NCI-H2107 treated with DMSO at 0.1 percent for 48 hours (cell line): ENCODE measurements at regions not wholly inside any gene's neighbourhood (a gene's known extent, or its start where the extent isn't known, plus 50 kb on each side); places are given as distances from the start of the nearest gene placed in this dataset.

Source experiments
- DNase-seq: peaks from one replicate; lab custom pipeline; 2025; ENCODE audit not compliant: unreplicated experiment; lab: John Stamatoyannopoulos, UW

DNA sequence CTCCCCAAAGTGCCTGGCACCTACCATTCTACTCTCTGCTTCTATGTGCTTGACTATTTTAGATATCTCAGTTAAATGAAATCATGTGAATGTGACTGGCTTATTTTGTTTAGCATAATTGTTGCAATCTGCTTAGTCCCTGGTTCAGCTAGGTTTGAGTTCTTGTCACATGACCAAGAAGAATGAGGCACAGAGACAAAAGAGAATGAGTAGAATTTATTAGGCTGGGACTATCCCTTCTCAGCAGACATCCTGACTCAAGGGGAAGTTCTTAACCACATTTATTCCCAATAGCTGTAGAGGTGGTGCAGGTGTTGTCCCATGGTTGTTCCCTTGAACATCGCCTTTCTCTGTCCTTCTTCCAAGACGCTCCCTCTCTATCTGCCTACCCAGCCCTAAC, 1485.7 kb downstream of the KCNT2 start:
- no peak for DNase-seq

DNA sequence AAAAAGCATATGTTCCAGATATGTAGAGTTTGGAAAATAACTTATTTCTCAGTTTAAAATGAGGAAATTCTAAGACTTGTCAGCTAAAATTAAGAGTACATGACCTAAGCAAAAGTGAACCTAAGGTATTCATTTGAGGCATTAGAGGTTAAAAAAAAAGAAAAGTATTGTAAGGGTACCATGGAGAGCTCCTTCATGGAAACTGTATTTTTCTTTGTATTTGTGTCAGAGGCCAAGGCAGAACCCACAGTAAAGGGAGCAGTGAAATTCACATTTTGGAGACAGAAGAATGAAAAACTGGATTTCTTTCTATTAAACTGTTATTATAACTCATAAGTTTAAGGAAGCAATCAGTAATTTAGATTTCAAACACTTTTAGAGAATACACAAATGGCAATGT, 1494.8 kb downstream of the KCNT2 start:
- DNase-seq: no peak

DNA sequence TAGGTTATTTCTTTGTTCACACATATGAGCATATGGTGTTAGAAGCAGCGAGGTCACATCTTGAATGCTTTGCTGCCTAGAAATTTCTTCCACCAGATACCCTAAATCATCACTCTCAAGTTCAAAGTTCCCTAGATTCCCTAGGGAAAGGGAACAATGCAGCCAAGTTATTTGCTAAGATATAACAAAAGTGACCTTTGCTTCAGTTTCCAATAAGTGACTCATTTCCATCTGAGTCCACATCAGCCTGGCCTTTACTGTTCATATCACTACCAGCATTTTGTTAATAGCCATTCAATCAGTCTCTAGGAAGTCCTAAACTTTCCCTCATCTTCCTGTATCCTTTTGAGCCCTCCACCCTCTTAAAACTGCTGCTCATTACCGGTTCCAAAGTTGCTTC, 1502.5 kb downstream of the KCNT2 start:
- DNase-seq: no peak

DNA sequence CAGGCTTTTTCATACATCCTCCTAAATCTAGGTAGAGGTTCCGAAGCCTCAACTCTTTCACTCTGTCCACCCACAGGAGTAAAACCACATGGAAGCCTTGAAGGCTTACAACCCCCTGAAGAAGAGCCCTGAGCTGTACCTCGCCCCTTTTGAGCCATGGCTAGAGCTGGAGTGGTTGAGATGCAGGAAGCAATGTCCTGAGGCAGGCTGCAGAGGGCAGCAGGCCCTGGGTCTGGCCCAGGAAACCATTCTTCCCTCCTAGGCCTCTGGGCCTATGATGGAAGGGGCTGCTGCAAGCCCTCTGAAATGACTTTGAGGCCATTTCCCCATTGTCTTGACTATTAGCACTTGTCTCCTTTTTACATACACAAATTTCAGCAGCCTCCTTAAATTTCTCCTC, 1503.0 kb downstream of the KCNT2 start:
- DNase-seq: no peak

DNA sequence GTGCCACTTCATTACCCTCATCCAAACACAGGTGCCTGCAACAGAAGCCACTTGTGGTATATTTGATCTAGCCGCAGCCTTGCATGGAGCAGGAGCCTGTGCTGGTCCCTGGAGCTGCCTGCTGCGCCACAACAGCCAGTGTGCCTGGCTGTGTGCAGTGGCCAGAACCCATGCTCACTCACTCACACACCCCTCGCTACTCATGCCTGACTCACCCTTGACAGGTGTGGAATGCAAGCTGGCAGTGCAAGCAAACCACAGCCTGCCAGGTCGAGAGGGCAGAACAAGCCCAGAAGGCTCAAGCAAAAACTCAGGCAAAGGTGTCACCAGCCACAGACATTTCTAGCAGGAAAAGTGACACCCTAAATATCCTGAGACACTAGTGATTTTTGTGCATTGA, 1510.9 kb downstream of the KCNT2 start:
- no peak for DNase-seq

DNA sequence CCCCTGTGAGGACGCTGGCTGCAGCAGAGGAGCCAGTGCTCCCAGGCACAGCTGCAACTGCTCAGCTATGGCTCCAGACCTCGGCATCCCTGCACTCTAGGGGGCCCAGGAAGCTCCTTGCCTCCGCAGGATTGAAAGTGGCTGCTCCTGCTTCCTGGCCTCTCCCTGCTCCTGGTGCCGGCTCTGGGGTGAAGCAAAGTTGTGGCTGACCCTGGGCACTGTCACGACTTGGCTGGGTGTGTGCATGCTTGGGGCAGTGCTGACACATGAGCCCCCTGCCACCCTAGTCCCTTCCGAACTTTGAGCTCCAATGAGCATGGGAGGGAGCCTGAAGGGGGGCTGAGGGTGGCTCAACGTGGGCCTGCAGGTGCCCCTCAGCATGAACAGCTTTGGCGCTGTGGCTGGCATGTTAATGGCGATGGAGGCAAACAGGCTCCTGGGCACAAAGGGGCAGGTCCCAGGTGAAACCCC, 1512.2 kb downstream of the KCNT2 start:
- no peak for DNase-seq

DNA sequence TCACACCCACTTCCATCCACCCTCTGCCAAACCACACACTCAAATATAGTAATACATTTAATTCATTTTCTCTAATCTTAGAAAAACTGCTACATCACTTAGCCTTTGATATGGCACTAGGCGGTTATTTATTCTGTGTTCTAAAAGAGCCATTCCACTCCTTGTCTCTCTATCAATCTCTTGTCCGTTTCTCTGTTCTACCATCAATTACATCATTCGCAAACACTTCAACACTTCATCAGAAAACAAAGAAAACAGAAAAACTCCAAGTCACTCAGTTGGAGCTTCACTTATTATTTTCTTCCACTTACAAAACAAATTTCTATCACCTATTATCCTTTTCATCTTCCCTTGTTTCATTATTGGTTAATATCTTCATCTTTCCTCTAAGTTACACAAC, 1523.0 kb downstream of the KCNT2 start:
- DNase-seq: no peak

DNA sequence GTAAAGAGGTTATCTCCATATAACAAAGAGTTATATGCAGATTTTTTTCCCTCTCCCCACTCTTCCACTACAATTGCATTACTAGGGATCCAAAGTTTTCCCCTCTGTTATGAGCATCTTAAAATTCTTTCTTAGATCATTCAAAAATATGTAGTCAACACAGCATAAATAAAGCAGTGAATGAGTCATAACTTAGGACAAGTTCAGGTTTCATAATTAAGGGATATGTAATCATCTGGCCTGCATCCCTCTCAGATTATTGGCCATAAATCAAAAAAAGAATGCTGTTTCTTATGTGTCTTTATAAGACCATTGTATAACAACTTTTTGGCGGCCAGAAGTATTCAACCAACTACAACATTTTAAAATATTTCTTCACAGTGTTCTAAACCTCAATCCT, 1526.1 kb downstream of the KCNT2 start:
- DNase-seq: no peak

DNA sequence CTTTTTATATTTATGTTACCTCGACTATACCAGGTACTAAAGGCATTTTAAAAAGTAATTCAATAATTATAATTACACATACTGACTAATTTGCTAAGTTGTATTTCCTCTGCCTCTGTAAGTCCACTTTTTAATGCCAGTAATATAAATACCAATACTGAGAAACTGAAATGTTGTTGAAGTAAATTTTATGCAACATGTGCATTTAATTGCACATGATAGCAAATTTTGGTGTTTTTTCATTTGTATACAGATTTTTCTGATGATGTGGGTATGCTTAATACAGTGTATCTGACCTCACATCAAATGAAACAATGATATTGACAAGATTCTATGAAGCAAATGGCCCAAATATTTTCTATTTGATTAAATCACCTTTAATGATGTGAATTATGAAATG, 1531.6 kb downstream of the KCNT2 start:
- no peak for DNase-seq

DNA sequence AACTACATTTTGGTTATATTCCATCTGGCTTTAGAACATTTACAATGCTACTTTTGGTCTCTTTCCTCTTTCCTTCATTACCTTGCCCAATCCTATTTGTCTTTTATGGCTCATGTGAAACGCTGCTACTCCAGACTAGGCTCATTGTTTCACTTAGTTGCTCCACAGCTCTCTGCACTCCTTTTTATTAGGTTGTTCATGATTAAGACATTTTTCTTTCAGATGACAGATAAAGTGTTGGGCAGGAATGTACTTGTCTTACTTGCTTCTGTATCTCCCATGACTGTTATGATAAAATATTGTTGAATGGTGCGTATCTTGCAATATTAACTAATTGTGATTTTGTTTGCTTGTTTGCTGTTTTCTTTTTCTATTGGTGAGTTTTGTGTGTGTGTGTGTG, 1532.3 kb downstream of the KCNT2 start:
- DNase-seq: no peak

DNA sequence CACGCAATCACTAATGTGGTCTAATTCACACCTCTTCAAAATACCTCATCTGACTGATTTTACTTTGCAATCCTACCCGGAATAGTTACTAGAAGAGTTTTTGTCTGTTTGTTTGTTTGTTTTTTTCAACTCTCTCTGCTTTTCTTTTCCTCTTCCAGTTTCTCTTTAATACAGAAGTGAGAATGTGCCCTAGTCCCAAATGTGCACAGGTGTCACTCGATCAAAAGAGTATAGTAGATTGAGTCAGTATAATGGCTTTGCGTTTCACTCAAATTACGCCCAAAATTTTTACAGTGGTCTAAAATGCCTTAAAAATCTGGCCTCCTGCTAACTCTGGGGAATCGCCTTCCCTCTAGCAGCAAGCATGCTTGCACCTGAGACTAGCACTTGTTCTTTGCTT, 1536.8 kb downstream of the KCNT2 start:
- no peak for DNase-seq

DNA sequence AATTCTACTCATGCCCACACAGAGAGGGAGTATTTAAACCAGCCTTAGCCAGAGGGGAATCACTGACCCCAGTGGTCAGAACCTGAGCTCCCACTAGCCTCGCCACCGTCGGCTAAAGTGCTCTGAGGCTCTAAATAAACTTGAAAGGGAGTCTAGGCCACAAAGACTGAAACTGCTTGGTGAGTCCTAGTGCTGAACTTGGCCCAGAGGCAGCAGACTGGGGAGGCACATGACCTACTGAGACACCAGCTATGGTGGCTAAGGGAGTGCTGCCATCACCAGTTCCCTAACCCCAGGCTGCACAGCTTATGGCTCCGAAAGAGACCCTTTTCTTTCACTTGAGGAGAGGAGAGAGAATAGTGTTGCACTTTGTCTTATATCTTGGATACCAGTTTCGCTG, 1542.8 kb downstream of the KCNT2 start:
- no peak for DNase-seq

DNA sequence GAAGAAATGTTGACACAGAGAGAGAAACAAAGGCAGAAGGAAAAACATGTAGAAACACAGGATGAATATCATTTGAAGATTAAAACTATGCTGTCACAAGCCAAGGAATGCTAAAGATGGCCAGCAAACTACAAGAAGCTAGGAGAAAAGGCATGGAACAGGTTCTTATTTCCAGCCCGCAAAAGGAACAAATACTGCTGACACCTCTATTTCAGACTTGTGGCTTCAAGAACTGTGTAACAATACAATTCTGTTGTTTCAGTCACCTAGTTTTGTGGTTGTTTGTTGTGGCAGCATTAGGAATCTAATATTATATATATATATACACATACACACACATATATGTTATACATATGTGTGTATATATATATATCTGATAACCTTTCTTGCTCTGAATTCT, 1543.9 kb downstream of the KCNT2 start:
- DNase-seq: no peak

DNA sequence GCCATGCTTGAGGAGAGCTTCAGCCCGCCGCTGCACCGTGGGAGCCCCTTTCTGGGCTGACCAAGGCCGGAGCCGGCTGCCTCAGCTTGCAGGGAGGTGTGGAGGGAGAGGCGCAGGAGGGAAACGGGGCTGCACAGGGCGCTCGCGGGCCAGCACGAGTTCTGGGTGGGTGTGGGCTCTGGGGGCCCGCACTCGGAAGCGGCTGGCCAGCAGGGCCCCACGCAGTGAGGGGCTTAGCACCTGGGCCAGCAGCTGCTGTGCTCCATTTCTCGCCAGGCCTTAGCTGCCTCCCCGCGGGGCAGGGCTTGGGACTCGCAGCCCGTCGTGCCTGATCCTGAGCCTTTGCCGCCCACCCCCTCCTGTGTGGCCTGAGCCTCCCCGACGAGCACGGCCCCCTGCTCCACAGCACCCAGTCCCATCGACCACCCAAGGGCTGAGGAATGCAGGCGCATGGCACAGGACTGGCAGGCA, 1554.0 kb downstream of the KCNT2 start:
- no peak for DNase-seq

DNA sequence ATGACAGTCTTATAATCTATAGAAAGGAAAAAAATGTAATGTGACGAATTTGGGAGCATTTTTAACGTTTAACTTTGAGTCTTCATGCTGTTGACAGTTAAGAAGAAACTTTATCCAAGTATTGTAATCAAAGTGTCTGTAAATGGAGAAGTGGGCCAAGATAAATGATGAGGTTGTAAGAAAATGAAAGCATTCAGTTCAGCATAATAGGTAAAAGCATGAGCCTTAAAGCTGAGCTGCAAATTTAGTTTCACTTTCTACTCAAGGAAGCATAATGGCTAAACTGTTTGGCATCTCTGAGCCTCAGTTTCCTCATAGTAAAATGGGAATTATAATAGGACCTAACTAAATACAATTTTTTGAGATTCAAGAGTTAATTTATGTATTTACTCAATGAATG, 1554.8 kb downstream of the KCNT2 start:
- no peak for DNase-seq

DNA sequence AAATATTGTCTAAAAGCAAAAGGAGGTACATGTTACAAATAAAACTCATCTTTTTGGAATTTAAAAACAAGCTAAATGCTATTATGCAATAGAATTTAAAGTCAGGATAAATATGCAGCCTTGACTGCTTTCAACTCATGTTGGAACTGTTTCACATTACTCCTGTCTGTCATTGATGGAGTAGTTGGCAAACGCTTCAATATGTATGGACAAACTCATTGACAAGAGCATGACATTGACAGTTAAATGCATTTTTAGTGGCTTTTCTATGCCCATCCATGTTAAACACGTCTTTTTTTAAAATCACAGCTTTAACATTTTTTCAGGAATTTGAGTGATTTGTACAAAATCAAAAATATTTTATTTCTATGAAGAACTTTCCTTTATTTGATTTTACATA, 1560.5 kb downstream of the KCNT2 start:
- no peak for DNase-seq

DNA sequence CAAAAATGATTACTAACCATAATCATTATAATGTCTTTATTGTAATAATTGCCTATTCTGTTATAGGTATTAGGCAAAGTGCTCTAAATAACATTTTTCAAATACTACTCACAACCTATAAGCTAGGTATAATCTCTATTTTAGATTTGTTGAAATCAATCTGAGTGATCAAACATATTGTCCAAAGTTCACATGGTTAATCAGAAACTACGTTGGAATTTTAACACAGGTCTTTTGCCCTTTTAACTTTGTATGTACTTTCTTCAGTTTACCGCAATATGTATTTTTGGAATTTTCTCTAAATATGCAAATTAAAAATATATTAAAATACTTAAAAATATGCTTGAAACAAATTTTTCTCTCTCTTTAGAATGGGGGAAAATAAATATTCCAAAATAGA, 1563.2 kb downstream of the KCNT2 start:
- no peak for DNase-seq

DNA sequence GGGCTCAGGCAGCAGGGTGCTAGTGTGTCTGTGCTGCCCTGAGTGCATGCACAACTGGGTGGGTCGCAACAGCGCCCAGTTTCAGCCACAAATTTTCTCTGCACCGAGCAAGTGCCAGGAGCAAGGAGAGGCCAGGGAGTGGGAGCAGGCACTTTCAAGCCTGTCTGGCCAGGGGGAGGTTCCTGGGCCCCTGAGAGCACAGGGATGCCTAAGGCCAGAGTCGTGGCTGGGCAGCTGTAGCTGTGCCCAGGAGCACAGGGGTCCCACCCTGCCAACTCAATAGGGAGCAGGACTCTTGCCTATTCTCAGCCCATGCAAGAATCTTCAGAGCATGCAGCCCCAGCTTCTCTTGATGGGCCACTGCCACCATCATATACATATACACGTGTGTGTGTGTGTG, 1577.4 kb downstream of the KCNT2 start:
- no peak for DNase-seq

DNA sequence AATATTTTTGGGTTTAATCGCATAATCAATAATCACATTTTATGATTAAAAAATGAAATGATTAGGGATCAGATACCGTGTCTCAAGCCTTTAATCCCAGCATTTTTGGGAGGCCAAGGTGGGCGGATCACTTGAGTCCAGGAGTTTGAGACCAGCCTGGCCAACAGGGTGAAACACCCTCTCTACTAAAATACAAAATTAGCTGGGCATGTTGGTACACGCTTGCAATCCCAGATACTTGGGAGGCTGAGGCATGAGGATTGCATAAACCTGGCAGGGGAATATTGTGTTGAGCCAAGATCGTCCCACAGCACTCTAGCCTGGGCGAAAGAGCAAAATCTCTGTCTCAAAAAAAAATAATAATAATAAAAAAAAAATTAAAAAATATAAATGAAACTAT, 1581.4 kb downstream of the KCNT2 start:
- DNase-seq: no peak

DNA sequence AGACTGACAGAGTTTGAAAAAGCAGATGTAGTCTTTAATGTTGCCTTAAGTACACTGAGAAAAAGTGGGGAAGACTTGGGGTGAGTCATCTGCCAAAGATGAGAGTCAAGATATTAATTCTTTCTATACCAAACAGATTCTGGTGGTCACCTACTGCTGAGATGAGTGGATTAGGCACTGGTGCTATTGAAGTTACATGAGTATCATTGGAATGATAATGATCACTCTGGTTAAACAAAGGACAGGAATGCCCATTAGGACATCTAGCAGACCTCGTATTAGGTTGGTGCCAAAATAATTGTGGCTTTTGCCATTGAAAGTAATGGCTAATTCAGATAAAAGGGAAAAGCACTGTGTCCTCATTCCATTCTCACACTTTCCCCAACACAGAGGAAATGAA, 1588.9 kb downstream of the KCNT2 start:
- no peak for DNase-seq

DNA sequence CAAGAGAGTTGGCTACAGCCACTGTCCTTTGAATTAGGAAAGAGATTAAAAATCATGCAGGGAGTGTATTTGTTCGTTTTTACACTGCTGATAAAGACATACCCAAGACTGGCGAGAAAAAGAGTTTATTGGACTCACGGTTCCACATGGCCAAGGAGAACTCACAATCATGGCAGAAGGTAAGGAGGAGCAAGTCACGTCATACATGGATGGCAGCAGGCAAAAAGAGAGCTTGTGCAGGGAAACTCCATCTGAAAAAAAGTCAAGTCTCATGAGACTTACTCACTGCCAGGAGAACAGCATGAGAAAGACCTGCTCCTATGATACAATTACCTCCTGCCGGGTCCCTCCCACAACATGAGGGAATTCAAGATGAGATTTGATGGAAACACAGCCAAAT, 1595.2 kb downstream of the KCNT2 start:
- DNase-seq: no peak

DNA sequence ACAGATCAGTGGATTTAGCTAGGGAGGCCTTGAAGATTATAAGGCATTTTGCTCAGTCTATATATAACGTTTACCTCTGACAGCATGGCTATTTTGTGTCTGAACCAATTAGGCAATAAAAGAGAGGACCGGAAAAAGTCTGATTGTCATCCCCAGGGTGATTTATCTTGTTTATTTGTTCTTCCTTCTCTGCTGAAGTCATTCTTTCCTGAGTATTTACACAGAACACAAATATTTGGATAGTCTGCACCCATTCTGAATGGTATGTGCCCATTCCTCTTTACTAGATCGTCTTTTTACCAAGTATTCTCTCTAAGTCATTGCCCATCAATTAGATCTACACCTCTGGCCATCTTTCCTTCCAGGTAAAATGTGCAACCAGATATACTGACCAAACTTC, 1602.9 kb downstream of the KCNT2 start:
- no peak for DNase-seq

DNA sequence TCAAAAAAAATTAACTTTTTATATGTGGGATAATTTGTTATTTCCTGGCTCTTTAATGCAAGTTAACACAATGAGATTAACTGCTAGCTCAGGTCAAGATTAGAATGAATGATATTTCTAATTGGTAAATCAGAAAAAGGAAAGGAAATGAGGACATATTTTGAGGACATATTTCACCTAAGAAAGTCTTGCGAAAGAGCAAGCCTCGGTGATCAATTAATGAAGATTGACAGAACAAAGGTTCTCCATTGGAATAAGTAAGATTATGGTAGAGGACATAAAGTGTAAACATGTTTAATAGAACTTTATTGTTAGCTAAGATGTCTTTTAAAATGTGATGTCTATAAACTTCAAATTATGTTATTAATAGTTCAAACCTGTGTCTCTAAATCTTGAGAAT, 1617.8 kb downstream of the KCNT2 start:
- DNase-seq: no peak

DNA sequence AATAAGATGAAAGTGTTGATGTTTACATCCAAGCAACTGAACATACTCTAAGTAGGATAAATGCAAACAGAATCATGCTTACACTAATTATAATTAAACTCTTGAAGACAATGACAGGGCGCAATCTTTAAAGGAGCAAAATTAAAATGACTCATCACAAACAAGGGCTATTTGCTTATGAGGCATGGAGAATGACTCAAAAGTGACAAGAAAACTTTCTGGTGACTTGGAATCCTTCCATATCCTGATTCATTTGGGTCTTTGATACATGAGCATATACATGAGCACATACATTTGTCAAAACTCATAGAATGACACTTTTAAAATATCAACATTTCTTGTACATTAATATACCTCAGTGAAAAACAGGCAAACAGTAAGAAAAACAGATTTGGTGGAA, 1632.3 kb downstream of the KCNT2 start:
- DNase-seq: no peak
